Stimulated activated naive CD8-positive, alpha-beta T cell treated with anti-CD3 and anti-CD28 coated beads, Interleukin-15, amount 100 ng/mL, for 72 hours (primary cell): ENCODE measurements at regions not wholly inside any gene's neighbourhood (a gene's known extent, or its start where the extent isn't known, plus 50 kb on each side); places are given as distances from the start of the nearest gene placed in this dataset.
A peak's percentile ranks its signal among the peaks of the same experiment; 100 is the strongest.

Source experiments
- ATAC-seq: fragments of 150-1000 bp; cut with Tn5 transposase; 2 replicates; pipeline ENCODE4 v1.10.0; 2021; ENCODE audit warnings: mild to moderate bottlenecking, moderate library complexity
- DNase-seq, 2 donors: peaks; one replicate each; pipeline ENCODE4 v3.0.0; 2021 to 2022
- H3K27ac Mint-ChIP-seq, 2 donors: one replicate each; pipeline ENCODE4 v1.8.0; 2022; ENCODE audit warnings: mild to moderate bottlenecking in 2 of 2, mixed read lengths in 2 of 2, moderate library complexity in 2 of 2
- H3K27me3 Mint-ChIP-seq: one replicate; pipeline ENCODE4 v1.8.0; 2022; ENCODE audit warnings: mixed read lengths
- H3K4me1 Mint-ChIP-seq: one replicate; pipeline ENCODE4 v1.8.0; 2022; ENCODE audit warnings: mild to moderate bottlenecking, mixed read lengths
- H3K4me3 Mint-ChIP-seq, 2 donors: one replicate each; pipeline ENCODE4 v1.8.0; 2022; ENCODE audit warnings: mild to moderate bottlenecking in 2 of 2, mixed read lengths in 2 of 2, moderate library complexity in 1 of 2
- H3K9me3 Mint-ChIP-seq, 2 donors: one replicate each; pipeline ENCODE4 v1.8.0; 2022; ENCODE audit warnings: mixed read lengths in 2 of 2

- Mint-ChIP-seq H3K9me3 (peaks cover 10 to 31% of the 10 kb centered on the region in 2 donors), H3K4me1 (peaks cover 13% of the 10 kb centered on the region), H3K27ac (no peak overlapping the region), H3K27me3 (no peaks in the 10 kb centered on the region), H3K4me3 (no peak overlapping the region)
- DNase-seq (no peak), ATAC-seq (no peak)
Measured at GRCh38 chr13:39803156-39803555, 147.7 kb downstream of the COG6 start.

GRCh38 chr13:39803851-39804250 is 148.4 kb downstream of the COG6 start:
- Mint-ChIP-seq H3K9me3 (peaks cover 10 to 31% of the 10 kb centered on the region in 2 donors), H3K27me3 (no peaks in the 10 kb centered on the region), H3K4me1 (peaks cover 13% of the 10 kb centered on the region), H3K27ac (peak overlapping the region; percentile 8 to 50), H3K4me3 (peak overlapping the region in 1 of 2 donors; percentile 1)
- no peak for DNase-seq
- no peak for ATAC-seq

GRCh38 chr13:39804332-39805210 is 149.1 kb downstream of the COG6 start:
- peaks cover 13% of the 10 kb centered on the region for H3K4me1 Mint-ChIP-seq
- H3K4me3 Mint-ChIP-seq: no peak overlapping the region
- peaks cover 10 to 31% of the 10 kb centered on the region in 2 donors for H3K9me3 Mint-ChIP-seq
- ATAC-seq (peak; percentile 62), DNase-seq (no peak)
- peak overlapping the region in 1 of 2 donors; percentile 8 for H3K27ac Mint-ChIP-seq
- H3K27me3 Mint-ChIP-seq: no peaks in the 10 kb centered on the region

- no peak overlapping the region for H3K4me3 Mint-ChIP-seq
- peaks cover 9% of the 10 kb centered on the region for H3K4me1 Mint-ChIP-seq
- no peaks in the 10 kb centered on the region for H3K27me3 Mint-ChIP-seq
- ATAC-seq (no peak), DNase-seq (no peak)
- no peaks in the 10 kb centered on the region for H3K9me3 Mint-ChIP-seq
- no peak overlapping the region for H3K27ac Mint-ChIP-seq
Measured at GRCh38 chr13:39809466-39809865, 154.0 kb downstream of the COG6 start.

- ATAC-seq: no peak
Measured at GRCh38 chr13:39810091-39810877, 154.8 kb downstream of the COG6 start.

GRCh38 chr13:39811051-39811450 is 155.6 kb downstream of the COG6 start:
- Mint-ChIP-seq H3K9me3 (no peaks in the 10 kb centered on the region), H3K27me3 (no peaks in the 10 kb centered on the region), H3K27ac (peak overlapping the region in 1 of 2 donors; percentile 51), H3K4me3 (no peak overlapping the region), H3K4me1 (peaks cover 6% of the 10 kb centered on the region)
- ATAC-seq (no peak), DNase-seq (no peak)

More at GRCh38 chr13:39810091-39810877, 154.8 kb downstream of the COG6 start:
- no peak for DNase-seq
- Mint-ChIP-seq H3K4me1 (peaks cover 6% of the 10 kb centered on the region), H3K9me3 (no peaks in the 10 kb centered on the region), H3K4me3 (no peak overlapping the region), H3K27ac (peak overlapping the region in 1 of 2 donors; percentile 27), H3K27me3 (no peaks in the 10 kb centered on the region)

GRCh38 chr13:39811696-39812095 is 156.2 kb downstream of the COG6 start:
- Mint-ChIP-seq H3K9me3 (no peaks in the 10 kb centered on the region), H3K4me1 (peaks cover 6% of the 10 kb centered on the region), H3K27ac (no peak overlapping the region), H3K4me3 (no peak overlapping the region), H3K27me3 (no peaks in the 10 kb centered on the region)
- ATAC-seq (peak; percentile 46), DNase-seq (no peak)

- H3K27ac Mint-ChIP-seq: no peak overlapping the region
- ATAC-seq (no peak), DNase-seq (no peak)
- H3K4me1 Mint-ChIP-seq: peaks cover 6% of the 10 kb centered on the region
- no peak overlapping the region for H3K4me3 Mint-ChIP-seq
- H3K9me3 Mint-ChIP-seq: no peaks in the 10 kb centered on the region
- no peaks in the 10 kb centered on the region for H3K27me3 Mint-ChIP-seq
Measured at GRCh38 chr13:39815345-39816111, 160.1 kb downstream of the COG6 start.

GRCh38 chr13:39816936-39817335 is 161.5 kb downstream of the COG6 start:
- ATAC-seq (no peak), DNase-seq (no peak)
- H3K27ac Mint-ChIP-seq: no peak overlapping the region
- no peaks in the 10 kb centered on the region for H3K9me3 Mint-ChIP-seq
- no peak overlapping the region for H3K4me3 Mint-ChIP-seq
- H3K4me1 Mint-ChIP-seq: peaks cover 4% of the 10 kb centered on the region
- no peaks in the 10 kb centered on the region for H3K27me3 Mint-ChIP-seq

GRCh38 chr13:39818953-39819352 is 163.5 kb downstream of the COG6 start:
- no peak overlapping the region for H3K27ac Mint-ChIP-seq
- peaks cover 21% of the 10 kb centered on the region for H3K4me1 Mint-ChIP-seq
- H3K4me3 Mint-ChIP-seq: no peak overlapping the region
- DNase-seq (no peak), ATAC-seq (no peak)
- no peaks in the 10 kb centered on the region for H3K27me3 Mint-ChIP-seq
- H3K9me3 Mint-ChIP-seq: no peaks in the 10 kb centered on the region

GRCh38 chr13:39820606-39821005 is 165.1 kb downstream of the COG6 start:
- DNase-seq (no peak), ATAC-seq (no peak)
- Mint-ChIP-seq H3K9me3 (no peaks in the 10 kb centered on the region), H3K27ac (no peak overlapping the region), H3K4me3 (no peak overlapping the region), H3K4me1 (peaks cover 21% of the 10 kb centered on the region), H3K27me3 (peaks cover 4% of the 10 kb centered on the region)

GRCh38 chr13:39821977-39822376 is 166.5 kb downstream of the COG6 start:
- Mint-ChIP-seq H3K27me3 (peaks cover 7% of the 10 kb centered on the region), H3K4me3 (peak overlapping the region in 1 of 2 donors; percentile 23), H3K4me1 (peaks cover 21% of the 10 kb centered on the region), H3K27ac (no peak overlapping the region), H3K9me3 (no peaks in the 10 kb centered on the region)
- ATAC-seq: no peak
- DNase-seq: no peak

- Mint-ChIP-seq H3K9me3 (no peaks in the 10 kb centered on the region), H3K4me1 (peaks cover 21% of the 10 kb centered on the region), H3K27ac (no peak overlapping the region), H3K27me3 (peaks cover 7% of the 10 kb centered on the region), H3K4me3 (no peak overlapping the region)
- ATAC-seq: no peak
- DNase-seq: no peak
Measured at GRCh38 chr13:39822437-39822836, 167.0 kb downstream of the COG6 start.

- Mint-ChIP-seq H3K27me3 (peaks cover 7% of the 10 kb centered on the region), H3K27ac (peak overlapping the region in 1 of 2 donors; percentile 58), H3K9me3 (peaks cover 0 to 4% of the 10 kb centered on the region in 2 donors), H3K4me3 (no peak overlapping the region), H3K4me1 (peaks cover 21% of the 10 kb centered on the region)
- DNase-seq: no peak
- ATAC-seq: no peak
Measured at GRCh38 chr13:39823063-39823713, 167.7 kb downstream of the COG6 start.

- Mint-ChIP-seq H3K4me3 (no peak overlapping the region), H3K27ac (no peak overlapping the region), H3K9me3 (peaks cover 4 to 15% of the 10 kb centered on the region in 2 donors), H3K4me1 (peaks cover 21% of the 10 kb centered on the region), H3K27me3 (peaks cover 7% of the 10 kb centered on the region)
- DNase-seq (no peak), ATAC-seq (no peak)
Measured at GRCh38 chr13:39825886-39826285, 170.4 kb downstream of the COG6 start.
